IMR-90 (cell line): ENCODE measurements at regions not wholly inside any gene's neighbourhood (a gene's known extent, or its start where the extent isn't known, plus 50 kb on each side); places are given as distances from the start of the nearest gene placed in this dataset.

ENCODE experiments used
- ATAC-seq: fragments of 200-7000 bp; cut with Tn5 transposase; 2 replicates; pipeline ENCODE4 v1.9.1; 2020; ENCODE audit warnings: low read depth, mild to moderate bottlenecking, moderate library complexity
- BruUV-seq: library from RNA; stranded (reverse); fragments of 400-500 nt; replicated peaks from 2 replicates; lab custom pipeline; 2021; lab: Mats Ljungman, UMichigan
- CTCF ChIA-PET: fragments of 300-600 bp; formaldehyde crosslinking; extraction: SDS; loops from one replicate; lab custom pipeline; 2021; ENCODE audit warnings: antibody characterized with exemption; lab: Yijun Ruan, JAX
- POLR2A ChIA-PET: fragments of 300-600 bp; sonication (Branson Sonifier 250); formaldehyde crosslinking; loops from one replicate; lab custom pipeline; 2022; ENCODE audit warnings: antibody characterized with exemption; ENCODE audit not compliant: unreplicated experiment; lab: Charles Lee
- DNase-seq: peaks from one replicate; pipeline ENCODE4 v3.0.0; 2013
- H2AFZ ChIP-seq: replicated peaks from 2 replicates; pipeline ENCODE3; 2013; ENCODE audit warnings: low read length, mild to moderate bottlenecking; ENCODE audit not compliant: poor library complexity
- H2AK5ac ChIP-seq: 2 replicates; pipeline ENCODE4 v1.6.1; 2013; ENCODE audit warnings: low read depth, low read length, inconsistent platforms
- H2AK9ac ChIP-seq: replicated peaks from 2 replicates; pipeline ENCODE3; 2013; ENCODE audit warnings: mild to moderate bottlenecking, low read depth, low read length, moderate library complexity; ENCODE audit not compliant: poor library complexity
- H2BK120ac ChIP-seq: 2 replicates; pipeline ENCODE4 v1.6.1; 2013; ENCODE audit warnings: low read depth, low read length, inconsistent platforms
- H2BK15ac ChIP-seq: 3 replicates; pipeline ENCODE4 v1.6.1; 2013; ENCODE audit warnings: low read depth, low read length, inconsistent platforms
- H2BK20ac ChIP-seq: 2 replicates; pipeline ENCODE4 v1.6.1; 2013; ENCODE audit warnings: low read depth, mild to moderate bottlenecking, inconsistent platforms, low read length, moderate library complexity
- H2BK5ac ChIP-seq: 2 replicates; pipeline ENCODE4 v1.6.1; 2013; ENCODE audit warnings: mild to moderate bottlenecking, low read depth, low read length, inconsistent platforms; ENCODE audit not compliant: poor library complexity, severe bottlenecking
- H3K14ac ChIP-seq: replicated peaks from 2 replicates; pipeline ENCODE4 v1.6.1; 2013; ENCODE audit warnings: low read depth, low read length, inconsistent platforms
- H3K18ac ChIP-seq: 2 replicates; pipeline ENCODE4 v1.6.1; 2013; ENCODE audit warnings: low read depth, low read length, control low read depth
- H3K23ac ChIP-seq: 2 replicates; pipeline ENCODE4 v1.6.1; 2013; ENCODE audit warnings: low read depth, low read length, inconsistent platforms
- H3K27ac ChIP-seq: 2 replicates; pipeline ENCODE4 v1.5.1; 2013; ENCODE audit warnings: mild to moderate bottlenecking, control low read depth, low read length; ENCODE audit not compliant: insufficient read depth
- H3K27me3 ChIP-seq: 2 replicates; pipeline ENCODE4 v1.6.1; 2013; ENCODE audit warnings: low read length; ENCODE audit not compliant: control insufficient read depth, insufficient read depth
- H3K36me3 ChIP-seq: 2 replicates; pipeline ENCODE4 v1.6.1; 2013; ENCODE audit warnings: low read length, mixed read lengths; ENCODE audit not compliant: control insufficient read depth, insufficient read depth
- H3K4ac ChIP-seq: 2 replicates; pipeline ENCODE4 v1.6.1; 2013; ENCODE audit warnings: low read depth, low read length, inconsistent platforms
- H3K4me1 ChIP-seq: 2 replicates; pipeline ENCODE4 v1.6.1; 2013; ENCODE audit warnings: low read length, mixed read lengths; ENCODE audit not compliant: control insufficient read depth, insufficient read depth
- H3K4me2 ChIP-seq: 2 replicates; pipeline ENCODE4 v1.6.1; 2013; ENCODE audit warnings: low read depth, mild to moderate bottlenecking, control low read depth, low read length, moderate library complexity
- H3K4me3 ChIP-seq: 2 replicates; pipeline ENCODE4 v1.5.1; 2013; ENCODE audit warnings: low read depth, mild to moderate bottlenecking, control low read depth, low read length, moderate library complexity; ENCODE audit not compliant: insufficient read depth
- H3K56ac ChIP-seq: 2 replicates; pipeline ENCODE4 v1.6.1; 2013; ENCODE audit warnings: low read length, inconsistent platforms; ENCODE audit not compliant: insufficient read depth; ENCODE audit errors: extremely low read depth
- H3K79me1 ChIP-seq, 2 experiments: 2 replicates each; pipeline ENCODE4 v1.6.1; 2013; ENCODE audit warnings: low read length in 2 of 2, inconsistent platforms in 1 of 2, low read depth in 1 of 2
- H3K9ac ChIP-seq: 2 replicates; pipeline ENCODE4 v1.6.1; 2013; ENCODE audit warnings: low read depth, low read length, control low read depth
- H3K9me1 ChIP-seq: 2 replicates; pipeline ENCODE4 v1.6.1; 2013; ENCODE audit warnings: low read length, inconsistent platforms; ENCODE audit not compliant: insufficient read depth
- H3K9me3 ChIP-seq: 2 replicates; pipeline ENCODE4 v1.6.1; 2013; ENCODE audit warnings: low read length; ENCODE audit not compliant: control insufficient read depth, insufficient read depth
- H4K20me1 ChIP-seq: 2 replicates; pipeline ENCODE4 v1.6.1; 2013; ENCODE audit warnings: low read length, inconsistent platforms; ENCODE audit not compliant: insufficient read depth
- H4K5ac ChIP-seq: 2 replicates; pipeline ENCODE4 v1.6.1; 2013; ENCODE audit warnings: mild to moderate bottlenecking, low read depth, low read length, control low read depth
- H4K8ac ChIP-seq, 2 experiments: 2 replicates each; pipeline ENCODE4 v1.6.1; 2013; ENCODE audit warnings: low read depth in 2 of 2, low read length in 2 of 2, control low read depth in 1 of 2, inconsistent platforms in 1 of 2
- H4K91ac ChIP-seq: 2 replicates; pipeline ENCODE4 v1.6.1; 2013; ENCODE audit warnings: low read depth, low read length, inconsistent platforms; ENCODE audit not compliant: insufficient read depth
- MAFK ChIP-seq: IDR thresholded peaks from 2 replicates; pipeline ENCODE4 v1.6.1; 2012; ENCODE audit warnings: low read depth, low read length, improper control_type of control experiment
- MXI1 ChIP-seq: IDR thresholded peaks from 2 replicates; pipeline ENCODE4 v1.6.1; 2012; ENCODE audit warnings: low read depth, mild to moderate bottlenecking, low read length, moderate library complexity, borderline replicate concordance
- WGBS, 2 experiments: methylation state at CpG; one replicate each; pipeline versions ENCODE4 v1.1.5 to v1.1.7; 2013; ENCODE audit warnings: missing lambda C conversion rate in 2 of 2; ENCODE audit not compliant: insufficient read length in 1 of 2; ENCODE audit errors: extremely low coverage in 2 of 2; 5-methylcytosine and 5-hydroxymethylcytosine counted together
- dilution Hi-C: fragments of 300-500 bp; cut with HindIII; formaldehyde crosslinking; loops from one replicate; pipeline ENCODE4 v1.14.3; 2018; ENCODE audit warnings: low sequenced_read_pairs; ENCODE audit not compliant: unreplicated experiment
- in situ Hi-C: fragments of 300-500 bp; cut with MboI; formaldehyde crosslinking; loops from 3 replicates; pipeline ENCODE4 v1.14.3; 2019; ENCODE audit warnings: low sequenced_read_pairs, inconsistent platforms, mixed read lengths
- intact Hi-C: fragments of 100-400 bp; cut with micrococcal nuclease; formaldehyde crosslinking; loops from 2 replicates; pipeline ENCODE4 v1.10.0; 2022

GRCh38 chr15:96247621-96248305 is 82.7 kb upstream of the NR2F2 start:
- Histone ChIP-seq H3K79me1 (no peaks in the 10 kb centered on the region), H3K27me3 (no peaks in the 10 kb centered on the region), H3K9me3 (no peaks in the 10 kb centered on the region; the same call in none of the 2 replicates), H4K91ac (no peak overlapping the region), H3K23ac (no peak overlapping the region), H3K27ac (no peak overlapping the region), H4K5ac (no peak overlapping the region), H3K56ac (no peak overlapping the region), H2AFZ (no peak overlapping the region), H3K4me3 (no peak overlapping the region), H3K4ac (peak overlapping the region; percentile 46; the same call in 1 of the 2 replicates), H2BK15ac (no peak overlapping the region), H2AK5ac (no peak overlapping the region), H3K4me1 (peaks cover 5% of the 10 kb centered on the region), H2BK120ac (no peak overlapping the region), H3K36me3 (peaks cover 4% of the 10 kb centered on the region), H3K9me1 (no peaks in the 10 kb centered on the region), H3K18ac (no peak overlapping the region), H2BK5ac (no peak overlapping the region), H3K9ac (no peak overlapping the region), H3K14ac (no peak overlapping the region), H3K4me2 (no peak overlapping the region; the same call in 1 of the 2 replicates), H4K20me1 (no peaks in the 10 kb centered on the region), H2AK9ac (no peak overlapping the region), H2BK20ac (no peak overlapping the region), H4K8ac (no peak overlapping the region)
- intact Hi-C loops (no loop called here), dilution Hi-C loops (no loop called here), in situ Hi-C loops (no loop called here)
- ATAC-seq = peak; percentile 76
- ChIA-PET POLR2A (interaction anchor here (0.6 kb wide), 1 partner anchor 140 kb away, joined by 5 read pairs; no protein-coding TSS in a partner anchor), CTCF (no interaction called here)
- WGBS, 2 experiments = no CpG with 5 or more reads among the region's 2 CpGs
- DNase-seq = peak; percentile 44
- TF ChIP-seq MAFK (no peak), MXI1 (no peak)
- no TSS peak for BruUV-seq
